Kidney (tissue), 13 donors: ENCODE measurements at regions not wholly inside any gene's neighbourhood (a gene's known extent, or its start where the extent isn't known, plus 50 kb on each side); places are given as distances from the start of the nearest gene placed in this dataset.
A peak's percentile ranks its signal among the peaks of the same experiment; 100 is the strongest.

Experiments
- DNase-seq, 5 donors: peaks; one replicate each; pipeline ENCODE4 v3.0.0-alpha.2; 2013 to 2020
- FAIRE-seq: peaks from 2 replicates; lab custom pipeline; 2012; peaks lifted over from hg19 to GRCh38; lab: Jason Lieb, UNC
- H3K27ac ChIP-seq, 2 donors: one replicate each; pipeline ENCODE4 v1.7.0; 2013; ENCODE audit warnings: low read depth in 2 of 2, low read length in 2 of 2, inconsistent platforms in 1 of 2
- H3K27me3 ChIP-seq: one replicate; pipeline ENCODE4 v1.7.1; 2013; ENCODE audit warnings: low read length, inconsistent platforms; ENCODE audit not compliant: control insufficient read depth, insufficient read depth
- H3K36me3 ChIP-seq, 3 donors: one replicate each; pipeline versions ENCODE4 v1.7.0 to v1.7.1; 2013; ENCODE audit warnings: low read length in 3 of 3, control low read depth in 1 of 3, inconsistent platforms in 1 of 3; ENCODE audit not compliant: insufficient read depth in 3 of 3, control insufficient read depth in 2 of 3
- H3K4me1 ChIP-seq, 3 donors: one replicate each; pipeline versions ENCODE4 v1.7.0 to v1.7.1; 2013; ENCODE audit warnings: low read length in 3 of 3, inconsistent platforms in 1 of 3, low read depth in 1 of 3; ENCODE audit not compliant: control insufficient read depth in 2 of 3, insufficient read depth in 2 of 3
- H3K4me3 ChIP-seq, 3 donors: one replicate each; pipeline versions ENCODE4 v1.7.0 to v1.8.1; 2013; ENCODE audit warnings: low read length in 3 of 3, control low read depth in 1 of 3, inconsistent platforms in 1 of 3
- H3K9ac ChIP-seq, 3 donors: one replicate each; pipeline versions ENCODE4 v1.7.0 to v1.7.1; 2013; ENCODE audit warnings: low read length in 3 of 3, control low read depth in 1 of 3, inconsistent platforms in 1 of 3
- H3K9me3 ChIP-seq, 3 donors: one replicate each; pipeline versions ENCODE4 v1.7.0 to v1.7.1; 2013; ENCODE audit warnings: low read length in 3 of 3, control low read depth in 1 of 3, inconsistent platforms in 1 of 3; ENCODE audit not compliant: control insufficient read depth in 2 of 3, insufficient read depth in 1 of 3
- intact Hi-C: fragments of 100-400 bp; cut with DNase I; formaldehyde crosslinking; loops from one replicate; pipeline ENCODE4 v1.11.1; 2022
- TF ChIP-seq, protein P1 (sequence below): IDR thresholded peaks from 3 replicates; pipeline ENCODE4 v1.5.1; 2012; ENCODE audit warnings: mild to moderate bottlenecking, moderate library complexity, borderline replicate concordance; ENCODE audit not compliant: insufficient read depth; ENCODE audit errors: extremely low read depth
- donor health status: control.
- donor health status: control.
- donor health status: control.
- donor health status: control.
- donor health status: control.
- donor health status: DM: yes; HTN: yes; CAD: no.
- donor health status: Normal renal cell carcinoma (clear cell type).

DNA sequence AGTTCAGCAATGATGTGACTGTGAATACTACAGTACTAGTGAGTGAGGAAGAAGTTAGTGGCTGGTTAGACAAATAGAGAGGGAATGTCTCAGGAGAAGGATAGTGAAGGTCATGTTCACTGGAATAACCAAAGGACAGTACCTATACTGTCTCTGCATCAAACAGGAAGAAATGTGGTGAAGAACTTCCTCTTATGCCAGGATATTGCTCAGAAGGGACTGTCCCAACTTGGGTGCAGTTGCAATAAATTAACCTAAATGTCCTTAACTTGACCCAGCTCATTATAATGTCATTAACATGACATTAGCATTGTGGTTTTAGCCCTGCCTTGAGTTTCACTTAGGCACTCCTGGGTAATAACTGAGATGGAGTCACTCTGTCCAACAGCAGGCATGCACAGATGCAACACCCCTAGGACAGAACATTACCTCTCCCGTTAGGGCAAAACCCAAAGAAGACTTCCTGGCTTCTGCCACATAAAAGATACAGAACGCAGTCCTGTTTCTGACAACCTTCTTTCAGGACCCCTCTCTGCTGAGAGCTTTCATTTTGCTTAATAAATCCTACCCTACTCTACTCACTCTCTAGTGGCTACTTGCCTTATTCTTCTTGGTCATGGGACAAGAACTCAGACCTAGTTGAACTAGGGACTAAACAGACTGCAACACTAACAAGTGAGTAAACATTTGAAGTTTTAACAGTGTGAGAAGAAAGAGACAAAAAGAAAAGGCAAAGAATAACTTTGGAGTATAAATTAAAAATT, 1591.6 kb upstream of the MIR17HG start:
- Histone ChIP-seq H3K9ac (no peak overlapping the region), H3K27ac (no peak overlapping the region), H3K36me3 (no peaks in the 10 kb centered on the region), H3K9me3 (peaks cover 0 to 10% (median 0%) of the 10 kb centered on the region in 3 donors), H3K27me3 (no peaks in the 10 kb centered on the region), H3K4me1 (no peaks in the 10 kb centered on the region), H3K4me3 (peak overlapping the region in 1 of 3 donors; percentile 20)
- TF ChIP-seq, protein P1, sequence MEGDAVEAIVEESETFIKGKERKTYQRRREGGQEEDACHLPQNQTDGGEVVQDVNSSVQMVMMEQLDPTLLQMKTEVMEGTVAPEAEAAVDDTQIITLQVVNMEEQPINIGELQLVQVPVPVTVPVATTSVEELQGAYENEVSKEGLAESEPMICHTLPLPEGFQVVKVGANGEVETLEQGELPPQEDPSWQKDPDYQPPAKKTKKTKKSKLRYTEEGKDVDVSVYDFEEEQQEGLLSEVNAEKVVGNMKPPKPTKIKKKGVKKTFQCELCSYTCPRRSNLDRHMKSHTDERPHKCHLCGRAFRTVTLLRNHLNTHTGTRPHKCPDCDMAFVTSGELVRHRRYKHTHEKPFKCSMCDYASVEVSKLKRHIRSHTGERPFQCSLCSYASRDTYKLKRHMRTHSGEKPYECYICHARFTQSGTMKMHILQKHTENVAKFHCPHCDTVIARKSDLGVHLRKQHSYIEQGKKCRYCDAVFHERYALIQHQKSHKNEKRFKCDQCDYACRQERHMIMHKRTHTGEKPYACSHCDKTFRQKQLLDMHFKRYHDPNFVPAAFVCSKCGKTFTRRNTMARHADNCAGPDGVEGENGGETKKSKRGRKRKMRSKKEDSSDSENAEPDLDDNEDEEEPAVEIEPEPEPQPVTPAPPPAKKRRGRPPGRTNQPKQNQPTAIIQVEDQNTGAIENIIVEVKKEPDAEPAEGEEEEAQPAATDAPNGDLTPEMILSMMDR: no peak
- intact Hi-C loops: no loop called here
- FAIRE-seq (no peak), DNase-seq (no peak)

DNA sequence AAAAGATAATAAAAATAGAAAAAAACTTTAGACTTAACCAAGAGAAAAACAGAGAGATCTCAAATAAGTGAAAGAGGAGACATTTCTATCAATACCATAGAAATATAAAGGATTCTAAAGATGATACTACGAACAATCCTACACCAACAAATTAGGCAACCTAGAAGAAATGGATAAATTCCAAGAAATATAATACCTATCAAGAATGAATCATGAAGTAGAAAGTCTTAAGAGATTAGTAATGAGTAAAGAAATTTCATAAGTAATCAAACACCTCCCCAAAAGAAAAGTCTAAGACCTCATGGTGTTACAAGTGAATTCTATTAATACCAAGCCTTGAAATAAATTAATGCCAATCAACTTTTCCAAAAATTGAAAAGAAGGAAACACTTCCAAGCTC, 1584.5 kb upstream of the MIR17HG start:
- H3K4me3 ChIP-seq: no peak overlapping the region
- no peak overlapping the region for H3K9ac ChIP-seq
- TF ChIP-seq, protein P1: no peak
- FAIRE-seq (no peak), DNase-seq (no peak)
- no peak overlapping the region for H3K27ac ChIP-seq
- H3K4me1 ChIP-seq: no peaks in the 10 kb centered on the region
- no peaks in the 10 kb centered on the region for H3K27me3 ChIP-seq
- intact Hi-C loops: no loop called here
- H3K9me3 ChIP-seq: no peaks in the 10 kb centered on the region
- no peaks in the 10 kb centered on the region for H3K36me3 ChIP-seq

DNA sequence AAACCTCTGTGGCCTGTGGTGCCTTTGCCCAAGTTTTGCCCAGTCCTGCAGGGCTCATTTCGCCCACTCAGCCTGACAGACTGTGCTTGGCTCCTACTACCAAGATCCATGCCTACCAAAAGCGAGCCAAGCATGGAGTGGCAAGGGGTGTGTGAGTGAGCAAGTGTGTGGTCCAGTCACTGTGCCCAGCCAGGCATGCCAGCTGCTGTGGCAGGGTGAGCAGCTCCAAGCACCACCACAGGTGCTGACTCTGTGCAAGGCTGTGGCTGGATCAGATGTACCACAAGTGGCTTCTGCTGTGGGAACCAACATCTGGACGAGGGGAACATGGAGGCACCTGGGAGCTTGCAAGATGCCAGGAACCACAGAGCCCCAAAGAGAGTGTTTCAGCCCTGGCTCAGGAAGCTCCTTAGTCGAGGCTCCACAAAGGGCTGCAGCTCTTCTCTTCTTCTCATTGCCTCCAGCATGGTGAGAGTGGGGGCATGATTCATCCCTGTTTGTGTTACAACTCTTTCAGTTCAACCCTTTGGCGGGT, 1564.2 kb upstream of the MIR17HG start:
- Histone ChIP-seq H3K9me3 (no peaks in the 10 kb centered on the region), H3K4me1 (no peaks in the 10 kb centered on the region), H3K36me3 (no peaks in the 10 kb centered on the region), H3K9ac (no peak overlapping the region), H3K27me3 (no peaks in the 10 kb centered on the region), H3K4me3 (no peak overlapping the region), H3K27ac (no peak overlapping the region)
- TF ChIP-seq, protein P1: no peak
- DNase-seq (peak in 1 of 5 donors; percentile 43), FAIRE-seq (no peak)
- intact Hi-C loops: no loop called here
